H7 (cell line): ENCODE measurements at regions not wholly inside any gene's neighbourhood (a gene's known extent, or its start where the extent isn't known, plus 50 kb on each side); places are given as distances from the start of the nearest gene placed in this dataset.
"Not testable (repeated sequence)": the region's sequence is repeated elsewhere in the genome, so short reads cannot be mapped to it uniquely, and the experiment has no call there.

Experiments
- DNase-seq: peaks from one replicate; pipeline ENCODE4 v3.0.0; 2012
- H3K27me3 ChIP-seq: 2 replicates; pipeline ENCODE4 v1.6.0; 2011; ENCODE audit warnings: mild to moderate bottlenecking, low read length; ENCODE audit not compliant: control insufficient read depth, insufficient read depth
- H3K36me3 ChIP-seq: replicated peaks from 2 replicates; pipeline ENCODE4 v1.5.1; 2011; ENCODE audit warnings: low read length; ENCODE audit not compliant: control insufficient read depth, insufficient read depth
- H3K4me3 ChIP-seq: 2 replicates; pipeline ENCODE4 v1.5.1; 2011; ENCODE audit warnings: low read depth, mild to moderate bottlenecking, control low read depth, low read length, moderate library complexity; ENCODE audit not compliant: insufficient read depth

- H3K27me3 ChIP-seq, H3K36me3 ChIP-seq: not testable (repeated sequence)
Measured at GRCh38 chr6:60422691-60423090, 1863.3 kb downstream of the KHDRBS2 start.

GRCh38 chr6:60416118-60416517 lies 1869.9 kb downstream of the KHDRBS2 start:
- not testable (repeated sequence) for H3K36me3 ChIP-seq, H3K27me3 ChIP-seq, DNase-seq, H3K4me3 ChIP-seq

More at GRCh38 chr6:60422691-60423090, 1863.3 kb downstream of the KHDRBS2 start:
- H3K4me3 ChIP-seq, DNase-seq: not testable (repeated sequence)

DNA sequence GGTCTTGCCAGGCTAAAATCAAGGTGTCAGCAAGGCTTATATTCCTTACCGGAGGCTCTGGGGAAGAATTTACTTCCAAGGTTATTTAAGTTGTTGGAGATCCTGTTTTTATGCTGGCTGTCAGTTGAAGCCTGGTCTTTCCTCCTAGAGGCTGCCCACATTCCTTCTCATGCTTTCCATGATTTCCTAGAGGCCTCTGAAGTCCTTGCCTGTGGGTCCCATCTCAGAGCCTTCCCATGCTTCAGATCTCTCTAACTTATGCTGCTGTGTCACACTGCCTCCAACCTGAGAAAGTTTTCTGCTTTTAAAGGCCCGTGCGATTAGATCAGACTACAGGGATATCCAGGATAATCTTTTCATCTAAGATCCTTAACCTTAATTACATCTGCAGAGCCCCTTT lies 1877.3 kb downstream of the KHDRBS2 start:
- DNase-seq, H3K27me3 ChIP-seq, H3K4me3 ChIP-seq, H3K36me3 ChIP-seq: not testable (repeated sequence)

DNA sequence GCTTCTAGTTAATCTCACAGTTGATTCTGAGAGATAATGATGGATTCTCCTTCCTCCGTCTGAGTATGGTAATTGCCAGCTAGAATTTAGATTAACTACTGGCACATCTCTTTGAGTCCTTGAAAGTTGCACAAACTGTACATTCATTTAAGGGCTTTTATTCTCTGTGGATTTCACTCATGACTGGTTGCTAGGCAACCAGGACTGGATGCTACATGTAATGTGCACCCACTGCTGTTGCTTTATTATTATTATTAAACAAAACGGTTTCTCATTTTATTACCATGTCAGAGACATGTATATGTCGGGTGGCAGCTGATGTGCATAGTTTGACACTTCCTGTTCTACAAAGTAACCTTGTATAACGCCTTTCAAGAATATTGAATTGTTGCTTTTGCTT lies 1882.8 kb downstream of the KHDRBS2 start:
- H3K4me3 ChIP-seq, H3K27me3 ChIP-seq, DNase-seq, H3K36me3 ChIP-seq: not testable (repeated sequence)

DNA sequence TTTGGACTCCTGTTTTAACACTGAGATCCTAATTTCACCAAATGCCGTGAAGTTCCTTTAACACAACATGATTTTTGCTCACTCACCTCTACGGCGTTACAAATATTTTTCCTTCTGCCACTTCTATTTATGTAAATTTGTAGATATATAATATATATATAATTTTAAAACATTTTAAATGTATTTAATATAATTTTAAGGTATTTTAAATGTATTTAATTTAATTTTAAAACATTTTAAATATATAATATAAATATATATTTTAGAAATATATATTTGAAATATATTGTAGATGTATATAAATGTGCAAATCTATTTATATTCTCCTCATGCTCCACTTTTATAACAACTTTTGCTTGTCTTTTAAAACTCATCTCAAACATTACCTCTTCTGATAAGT lies 1883.5 kb downstream of the KHDRBS2 start:
- not testable (repeated sequence) for H3K27me3 ChIP-seq, H3K36me3 ChIP-seq, H3K4me3 ChIP-seq, DNase-seq

DNA sequence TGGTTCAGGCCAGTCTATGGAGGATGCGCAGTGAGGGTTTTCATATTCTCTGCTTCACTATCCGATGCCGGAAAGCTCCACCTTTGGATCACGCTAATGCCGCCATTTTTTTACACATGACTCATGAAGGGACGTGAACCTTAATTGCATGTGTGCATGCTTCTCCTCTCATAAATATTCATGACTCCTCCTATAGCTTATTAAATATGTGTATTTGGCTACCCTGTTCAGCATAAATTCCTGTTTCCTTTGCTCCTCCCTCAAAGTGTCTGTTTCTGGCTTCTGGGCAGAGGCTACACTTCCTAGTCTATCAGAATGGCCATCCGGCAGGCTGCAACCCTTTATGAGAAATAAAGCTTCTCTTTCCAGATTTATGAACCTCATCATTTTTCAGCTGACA lies 1890.8 kb downstream of the KHDRBS2 start:
- H3K4me3 ChIP-seq, DNase-seq, H3K27me3 ChIP-seq, H3K36me3 ChIP-seq: not testable (repeated sequence)

DNA sequence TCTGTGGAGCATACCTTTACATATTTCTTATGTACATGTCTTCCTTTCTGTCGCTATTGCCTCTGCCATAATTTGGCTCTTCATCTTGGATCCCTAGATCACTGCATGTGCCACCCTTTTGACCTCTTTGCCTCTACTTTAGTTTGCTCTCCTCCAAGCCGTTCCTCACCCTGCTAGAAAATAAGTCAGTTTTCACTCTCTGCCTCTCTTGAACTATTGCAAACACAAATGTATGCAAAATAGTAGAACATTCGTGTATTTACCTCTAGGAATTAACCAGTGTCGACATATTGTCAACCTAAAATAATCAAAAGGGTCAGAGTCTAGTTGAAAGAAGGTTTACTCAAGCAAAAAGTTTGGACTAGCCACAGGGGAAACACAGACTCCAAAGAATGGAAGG lies 1893.1 kb downstream of the KHDRBS2 start:
- not testable (repeated sequence) for H3K4me3 ChIP-seq, H3K36me3 ChIP-seq, DNase-seq, H3K27me3 ChIP-seq

GRCh38 chr6:60389094-60389493 lies 1896.9 kb downstream of the KHDRBS2 start:
- not testable (repeated sequence) for H3K4me3 ChIP-seq, H3K36me3 ChIP-seq, DNase-seq, H3K27me3 ChIP-seq

- not testable (repeated sequence) for H3K27me3 ChIP-seq, H3K36me3 ChIP-seq, H3K4me3 ChIP-seq, DNase-seq
Measured at GRCh38 chr6:60384614-60385013, 1901.4 kb downstream of the KHDRBS2 start.

- not testable (repeated sequence) for DNase-seq, H3K36me3 ChIP-seq, H3K4me3 ChIP-seq, H3K27me3 ChIP-seq
Measured at GRCh38 chr6:60382771-60383170, 1903.3 kb downstream of the KHDRBS2 start.

GRCh38 chr6:60374078-60374477 lies 1911.9 kb downstream of the KHDRBS2 start:
- H3K27me3 ChIP-seq, H3K36me3 ChIP-seq, H3K4me3 ChIP-seq, DNase-seq: not testable (repeated sequence)

DNA sequence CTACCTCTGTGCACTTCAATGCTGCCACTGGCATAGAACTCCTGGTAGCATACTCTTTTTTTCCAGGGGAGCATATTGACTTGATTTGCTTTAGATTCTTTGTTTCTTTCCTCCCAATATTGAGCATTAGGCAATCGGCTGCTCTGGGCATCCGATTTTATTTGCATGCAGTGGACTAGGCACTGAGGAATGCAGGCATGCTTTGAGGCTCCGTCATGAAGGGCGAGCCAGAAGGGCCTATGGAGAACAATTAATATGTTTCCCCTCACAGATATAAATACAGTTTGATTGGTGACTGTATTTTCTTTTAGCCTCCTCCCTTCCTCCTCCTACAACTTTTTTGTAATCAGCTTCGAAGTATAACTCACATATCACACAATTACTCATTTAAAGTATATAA lies 1918.2 kb downstream of the KHDRBS2 start:
- H3K27me3 ChIP-seq, H3K4me3 ChIP-seq, DNase-seq, H3K36me3 ChIP-seq: not testable (repeated sequence)

DNA sequence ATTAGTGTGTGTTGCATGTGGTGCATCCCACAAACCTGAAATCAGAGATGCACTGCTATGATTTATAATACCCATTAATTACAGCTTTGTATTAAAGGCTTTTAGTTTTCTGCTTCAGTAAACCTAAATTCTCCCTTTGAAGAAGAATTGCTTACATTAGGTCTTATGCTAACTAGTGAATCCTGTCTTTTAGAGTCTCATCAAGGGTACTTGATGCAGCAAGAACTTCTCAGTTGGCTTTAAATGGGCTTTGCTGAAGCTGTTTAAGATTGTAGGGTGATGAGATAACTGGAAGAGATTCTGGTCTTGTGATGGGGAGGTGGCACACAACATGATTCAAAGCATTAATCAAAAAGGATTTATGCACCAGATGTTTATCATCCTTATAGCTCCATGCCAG lies 1920.1 kb downstream of the KHDRBS2 start:
- DNase-seq, H3K36me3 ChIP-seq, H3K4me3 ChIP-seq, H3K27me3 ChIP-seq: not testable (repeated sequence)

- not testable (repeated sequence) for DNase-seq, H3K4me3 ChIP-seq, H3K27me3 ChIP-seq, H3K36me3 ChIP-seq
Measured at GRCh38 chr6:60342411-60343008, 1943.5 kb downstream of the KHDRBS2 start.

- not testable (repeated sequence) for H3K27me3 ChIP-seq, H3K36me3 ChIP-seq, H3K4me3 ChIP-seq
- peak; percentile 2 for DNase-seq
Measured at GRCh38 chr6:60338328-60339071, 1947.5 kb downstream of the KHDRBS2 start.
